Glutamatergic neuron (in vitro differentiated cells): ENCODE measurements at regions not wholly inside any gene's neighbourhood (a gene's known extent, or its start where the extent isn't known, plus 50 kb on each side); places are given as distances from the start of the nearest gene placed in this dataset.

Source experiments
- DNase-seq: peaks from one replicate; pipeline ENCODE4 v3.0.0; 2022
- H3K27ac Mint-ChIP-seq: one replicate; pipeline ENCODE4 v1.8.0; 2020; ENCODE audit warnings: mild to moderate bottlenecking, mixed read lengths, inconsistent platforms; ENCODE audit not compliant: unreplicated experiment
- H3K27me3 Mint-ChIP-seq: one replicate; pipeline ENCODE4 v1.8.0; 2020; ENCODE audit warnings: mild to moderate bottlenecking, moderate library complexity, mixed read lengths, inconsistent platforms; ENCODE audit not compliant: unreplicated experiment
- H3K36me3 Mint-ChIP-seq: one replicate; pipeline ENCODE4 v1.8.0; 2020; ENCODE audit warnings: mild to moderate bottlenecking, mixed read lengths, inconsistent platforms; ENCODE audit not compliant: unreplicated experiment
- H3K4me1 Mint-ChIP-seq: one replicate; pipeline ENCODE4 v1.8.0; 2020; ENCODE audit warnings: mild to moderate bottlenecking, low read depth, mixed read lengths, inconsistent platforms; ENCODE audit not compliant: unreplicated experiment
- H3K4me3 Mint-ChIP-seq: one replicate; pipeline ENCODE4 v1.8.0; 2020; ENCODE audit warnings: mild to moderate bottlenecking, mixed read lengths, inconsistent platforms; ENCODE audit not compliant: unreplicated experiment
- H3K9me3 Mint-ChIP-seq: one replicate; pipeline ENCODE4 v1.8.0; 2020; ENCODE audit warnings: mild to moderate bottlenecking, moderate library complexity, mixed read lengths, inconsistent platforms; ENCODE audit not compliant: unreplicated experiment
- TF ChIP-seq, protein P1 (sequence below): fragments of 200-600 bp; sonication (generic); IDR thresholded peaks from one replicate; pipeline ENCODE4 v1.5.0; 2021; ENCODE audit not compliant: partially characterized antibody, unreplicated experiment

DNA sequence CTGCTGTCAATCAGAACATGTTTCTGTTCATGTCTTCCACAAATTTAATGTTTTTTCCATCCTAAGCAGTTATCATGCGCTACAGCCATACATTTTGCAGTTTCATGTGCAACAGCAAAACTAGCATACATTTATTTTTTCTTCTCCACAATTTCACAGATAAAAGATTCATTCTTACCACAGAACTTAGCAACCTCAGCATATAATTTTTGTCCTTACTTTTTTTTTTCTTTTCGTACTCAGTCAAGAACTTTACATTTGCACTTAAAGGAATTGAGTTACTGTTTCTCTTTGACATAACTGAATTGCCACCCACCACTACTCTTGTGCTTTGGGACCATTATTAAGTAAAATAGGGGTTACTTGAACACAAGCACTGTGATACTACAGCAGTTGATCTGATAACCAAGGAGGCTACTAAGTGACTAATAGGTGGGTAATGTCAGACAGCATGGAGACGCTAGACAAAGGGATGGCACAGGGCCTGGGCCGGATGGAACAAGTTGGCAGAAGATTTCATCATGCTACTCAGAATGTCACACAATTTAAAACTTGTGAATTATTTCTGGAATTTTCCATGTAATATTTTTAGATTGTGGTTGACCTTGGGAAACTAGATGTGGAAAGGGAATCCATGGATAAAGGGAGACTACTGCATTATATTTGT, 50.2 kb upstream of the LHX8 start:
- H3K4me1 Mint-ChIP-seq: peaks cover 6% of the 10 kb centered on the region
- no peak overlapping the region for H3K4me3 Mint-ChIP-seq
- no peak for DNase-seq
- H3K27me3 Mint-ChIP-seq: no peaks in the 10 kb centered on the region
- H3K36me3 Mint-ChIP-seq: no peaks in the 10 kb centered on the region
- peaks cover 2% of the 10 kb centered on the region for H3K9me3 Mint-ChIP-seq
- TF ChIP-seq, protein P1, sequence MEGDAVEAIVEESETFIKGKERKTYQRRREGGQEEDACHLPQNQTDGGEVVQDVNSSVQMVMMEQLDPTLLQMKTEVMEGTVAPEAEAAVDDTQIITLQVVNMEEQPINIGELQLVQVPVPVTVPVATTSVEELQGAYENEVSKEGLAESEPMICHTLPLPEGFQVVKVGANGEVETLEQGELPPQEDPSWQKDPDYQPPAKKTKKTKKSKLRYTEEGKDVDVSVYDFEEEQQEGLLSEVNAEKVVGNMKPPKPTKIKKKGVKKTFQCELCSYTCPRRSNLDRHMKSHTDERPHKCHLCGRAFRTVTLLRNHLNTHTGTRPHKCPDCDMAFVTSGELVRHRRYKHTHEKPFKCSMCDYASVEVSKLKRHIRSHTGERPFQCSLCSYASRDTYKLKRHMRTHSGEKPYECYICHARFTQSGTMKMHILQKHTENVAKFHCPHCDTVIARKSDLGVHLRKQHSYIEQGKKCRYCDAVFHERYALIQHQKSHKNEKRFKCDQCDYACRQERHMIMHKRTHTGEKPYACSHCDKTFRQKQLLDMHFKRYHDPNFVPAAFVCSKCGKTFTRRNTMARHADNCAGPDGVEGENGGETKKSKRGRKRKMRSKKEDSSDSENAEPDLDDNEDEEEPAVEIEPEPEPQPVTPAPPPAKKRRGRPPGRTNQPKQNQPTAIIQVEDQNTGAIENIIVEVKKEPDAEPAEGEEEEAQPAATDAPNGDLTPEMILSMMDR: no peak
- no peak overlapping the region for H3K27ac Mint-ChIP-seq
